ENCODE measurements at regions not wholly inside any gene's neighbourhood (a gene's known extent, or its start where the extent isn't known, plus 50 kb on each side); places are given as distances from the start of the nearest gene placed in this dataset.

DNA sequence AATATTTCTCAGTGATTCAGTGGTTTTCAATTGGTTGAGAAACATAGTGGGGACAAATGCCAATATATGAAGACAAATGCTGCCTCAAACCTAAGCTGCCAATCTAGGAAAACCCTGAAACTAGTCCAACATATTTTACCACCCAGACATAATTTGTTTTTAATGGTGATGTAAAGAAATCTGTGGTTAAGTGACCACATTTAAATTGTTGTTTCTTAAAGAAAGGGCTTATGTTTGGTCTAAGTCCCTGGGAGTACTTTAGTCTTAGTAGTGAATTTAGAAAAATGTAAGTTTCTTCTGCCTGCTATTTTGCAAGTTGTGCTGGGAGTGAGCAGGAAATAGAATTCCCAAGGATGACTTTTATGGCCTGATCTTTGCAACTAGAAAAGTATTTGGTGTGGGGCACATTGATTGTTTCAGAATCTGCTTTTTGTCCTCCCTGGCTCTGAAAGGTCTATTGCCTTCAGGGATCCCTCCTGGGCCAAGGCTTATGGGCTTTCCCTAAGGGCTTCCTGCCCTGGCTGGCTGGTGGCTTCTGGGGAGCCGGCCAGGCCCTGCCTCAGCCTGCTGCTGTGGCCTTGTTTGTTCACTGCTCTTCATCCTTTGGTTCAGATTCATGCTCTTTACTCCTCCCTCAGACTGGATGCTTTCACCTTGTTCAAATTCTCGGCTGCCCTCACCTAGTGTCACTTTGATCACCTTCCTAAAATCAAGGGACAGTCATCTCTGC, 169.8 kb upstream of the JADE1 start:
- Histone ChIP-seq H3K4me1 (no peaks in the 10 kb centered on the region), H3K27me3 (replicated peaks in 1 of 7) (no peaks in the 10 kb centered on the region), H3K27ac (peak overlapping the region in 4 of 8 donors; percentile 21 to 34 (median 33)), H3K36me3 (no peaks in the 10 kb centered on the region), H3K4me3 (no peak overlapping the region), H3K9me3 (no peaks in the 10 kb centered on the region)
- 69 to 84% (median 70%) methylated on average over 2 of the region's 2 CpGs for WGBS, 5 donors
- no peak for DNase-seq
- no peak for TF ChIP-seq POLR2AphosphoS5 (IDR thresholded peaks at IDR 0.05)
- TF ChIP-seq, protein P1, sequence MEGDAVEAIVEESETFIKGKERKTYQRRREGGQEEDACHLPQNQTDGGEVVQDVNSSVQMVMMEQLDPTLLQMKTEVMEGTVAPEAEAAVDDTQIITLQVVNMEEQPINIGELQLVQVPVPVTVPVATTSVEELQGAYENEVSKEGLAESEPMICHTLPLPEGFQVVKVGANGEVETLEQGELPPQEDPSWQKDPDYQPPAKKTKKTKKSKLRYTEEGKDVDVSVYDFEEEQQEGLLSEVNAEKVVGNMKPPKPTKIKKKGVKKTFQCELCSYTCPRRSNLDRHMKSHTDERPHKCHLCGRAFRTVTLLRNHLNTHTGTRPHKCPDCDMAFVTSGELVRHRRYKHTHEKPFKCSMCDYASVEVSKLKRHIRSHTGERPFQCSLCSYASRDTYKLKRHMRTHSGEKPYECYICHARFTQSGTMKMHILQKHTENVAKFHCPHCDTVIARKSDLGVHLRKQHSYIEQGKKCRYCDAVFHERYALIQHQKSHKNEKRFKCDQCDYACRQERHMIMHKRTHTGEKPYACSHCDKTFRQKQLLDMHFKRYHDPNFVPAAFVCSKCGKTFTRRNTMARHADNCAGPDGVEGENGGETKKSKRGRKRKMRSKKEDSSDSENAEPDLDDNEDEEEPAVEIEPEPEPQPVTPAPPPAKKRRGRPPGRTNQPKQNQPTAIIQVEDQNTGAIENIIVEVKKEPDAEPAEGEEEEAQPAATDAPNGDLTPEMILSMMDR (IDR thresholded peaks at IDR 0.05 in 8 of 11, conservative IDR thresholded peaks at IDR 0.05 in 3 of 11), result no peak
- TF ChIP-seq POLR2A (IDR thresholded peaks at IDR 0.05), result no peak
- intact Hi-C loops (cut with DNase I; ENCODE audit: low total_unique reads), result no loop called here

DNA sequence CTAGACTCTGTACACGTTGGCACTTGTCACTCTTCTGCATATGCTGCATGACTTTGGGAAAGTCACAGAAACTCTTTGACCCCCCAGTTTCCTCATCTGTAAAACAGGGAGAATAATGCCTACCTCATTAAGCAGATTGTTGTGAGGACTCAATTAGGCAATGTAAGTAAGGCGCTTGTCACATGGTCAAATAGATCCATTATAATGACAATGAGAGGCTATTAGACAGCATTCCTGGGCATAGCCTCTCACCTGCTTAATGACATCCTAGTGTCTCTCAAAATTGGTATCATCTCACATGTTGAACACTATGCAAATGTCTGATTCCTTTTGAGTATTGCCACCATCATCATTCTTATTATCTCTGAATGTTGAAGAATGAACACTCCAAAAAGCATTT, 172.6 kb upstream of the JADE1 start:
- Histone ChIP-seq H3K36me3 (no peaks in the 10 kb centered on the region), H3K4me1 (no peaks in the 10 kb centered on the region), H3K4me3 (no peak overlapping the region), H3K27me3 (replicated peaks in 1 of 7) (no peaks in the 10 kb centered on the region), H3K9me3 (no peaks in the 10 kb centered on the region), H3K27ac (no peak overlapping the region)
- 77 to 92% (median 90%) methylated on average over 2 of the region's 2 CpGs for WGBS, 5 donors
- DNase-seq, result no peak
- TF ChIP-seq POLR2A (IDR thresholded peaks at IDR 0.05), result no peak
- TF ChIP-seq, protein P1 (IDR thresholded peaks at IDR 0.05 in 8 of 11, conservative IDR thresholded peaks at IDR 0.05 in 3 of 11), result no peak
- no peak for TF ChIP-seq POLR2AphosphoS5 (IDR thresholded peaks at IDR 0.05)
- intact Hi-C loops (cut with DNase I; ENCODE audit: low total_unique reads), result no loop called here

DNA sequence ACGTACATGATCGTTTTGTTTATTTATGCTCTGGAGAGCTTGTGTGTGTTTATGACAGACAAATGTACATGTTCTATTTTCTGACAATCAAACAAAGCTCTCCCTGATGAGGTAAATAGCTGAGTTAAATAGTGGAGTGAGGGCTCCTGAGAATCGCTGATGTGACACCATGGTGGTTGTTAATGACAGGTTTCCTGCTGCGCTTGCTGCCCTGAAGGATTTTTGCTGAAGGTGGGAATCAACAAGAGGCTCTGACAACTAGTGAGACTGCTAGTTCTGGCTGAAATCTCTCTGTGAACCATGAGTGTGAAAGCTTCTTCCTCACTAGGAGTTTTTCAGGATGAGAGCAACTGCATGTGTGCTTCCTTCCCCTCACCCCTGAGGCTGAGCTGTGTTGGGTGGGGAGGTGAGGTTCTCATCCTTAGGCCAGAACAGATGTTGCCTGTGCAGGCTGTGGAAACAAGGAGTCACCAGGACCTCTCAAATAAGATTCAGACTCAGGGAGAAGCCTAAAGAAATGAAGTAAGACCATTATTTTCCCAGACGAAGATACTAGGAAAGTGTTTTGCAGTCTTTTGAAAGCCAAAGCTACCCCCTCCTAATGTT, 173.4 kb upstream of the JADE1 start:
- H3K4me1 ChIP-seq, result no peaks in the 10 kb centered on the region
- no peaks in the 10 kb centered on the region for H3K36me3 ChIP-seq
- TF ChIP-seq, protein P1 (IDR thresholded peaks at IDR 0.05 in 8 of 11, conservative IDR thresholded peaks at IDR 0.05 in 3 of 11), result no peak
- TF ChIP-seq POLR2A (IDR thresholded peaks at IDR 0.05) (no peak), POLR2AphosphoS5 (IDR thresholded peaks at IDR 0.05) (no peak)
- no peaks in the 10 kb centered on the region for H3K27me3 ChIP-seq (replicated peaks in 1 of 7)
- intact Hi-C loops (cut with DNase I; ENCODE audit: low total_unique reads), result no loop called here
- H3K27ac ChIP-seq, result no peak overlapping the region
- H3K9me3 ChIP-seq, result no peaks in the 10 kb centered on the region
- WGBS, 5 donors, result 75 to 84% (median 78%) methylated on average over 5 of the region's 5 CpGs
- H3K4me3 ChIP-seq, result no peak overlapping the region
- DNase-seq, result no peak

DNA sequence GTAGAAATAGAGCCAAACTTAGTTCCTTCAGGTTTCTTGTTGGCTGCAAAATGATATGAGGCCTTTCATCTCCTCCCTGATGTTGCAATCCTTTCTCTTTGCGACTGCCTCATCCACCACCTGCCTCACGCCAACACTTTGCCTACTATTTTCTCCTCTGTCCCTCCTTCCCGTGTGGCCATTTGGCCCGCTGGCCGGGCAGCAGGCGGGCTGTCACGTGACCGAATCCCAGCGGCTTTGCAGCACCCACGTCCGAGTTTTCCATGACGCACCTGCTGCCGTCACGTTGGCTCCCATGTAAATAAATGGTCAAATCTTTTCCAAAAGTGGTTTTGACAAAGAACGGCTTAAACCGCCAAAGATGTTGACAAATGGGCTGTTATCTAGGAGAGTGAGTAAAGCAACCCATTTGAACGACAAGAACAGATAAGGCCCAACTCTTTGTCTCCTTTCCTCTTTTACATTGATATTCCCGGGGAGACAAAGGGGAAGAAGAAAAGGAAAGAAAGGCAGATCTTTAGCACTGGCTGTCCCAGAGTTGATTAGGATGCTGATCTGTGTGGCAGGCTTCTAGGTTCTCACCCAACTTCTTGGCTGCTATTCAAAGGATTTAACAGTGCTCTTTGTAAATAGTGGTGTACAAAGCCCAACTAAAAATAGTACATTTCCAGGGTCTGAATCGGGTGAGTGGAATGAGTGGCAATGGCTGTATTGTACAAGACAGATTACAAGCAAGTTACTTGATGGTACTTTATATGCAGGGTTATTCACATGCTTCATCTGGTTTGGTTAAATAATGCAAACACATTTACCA, 174.2 kb upstream of the JADE1 start:
- Histone ChIP-seq H3K9me3 (no peaks in the 10 kb centered on the region), H3K4me1 (no peaks in the 10 kb centered on the region), H3K36me3 (no peaks in the 10 kb centered on the region), H3K4me3 (no peak overlapping the region), H3K27ac (no peak overlapping the region), H3K27me3 (replicated peaks in 1 of 7) (no peaks in the 10 kb centered on the region)
- intact Hi-C loops (cut with DNase I; ENCODE audit: low total_unique reads), result no loop called here
- TF ChIP-seq POLR2AphosphoS5 (IDR thresholded peaks at IDR 0.05), result no peak
- TF ChIP-seq, protein P1 (IDR thresholded peaks at IDR 0.05 in 8 of 11, conservative IDR thresholded peaks at IDR 0.05 in 3 of 11), result no peak
- TF ChIP-seq POLR2A (IDR thresholded peaks at IDR 0.05), result no peak
- 82 to 89% (median 86%) methylated on average over 19 of the region's 19 CpGs for WGBS, 5 donors
- no peak for DNase-seq
